OCI-LY7 (cell line): ENCODE measurements at regions not wholly inside any gene's neighbourhood (a gene's known extent, or its start where the extent isn't known, plus 50 kb on each side); places are given as distances from the start of the nearest gene placed in this dataset.
"Not testable (repeated sequence)": the region's sequence is repeated elsewhere in the genome, so short reads cannot be mapped to it uniquely, and the experiment has no call there.

ENCODE experiments used
- CTCF ChIP-seq: fragments of 200-600 bp; sonication (generic); conservative IDR thresholded peaks from 2 replicates; pipeline ENCODE4 v1.5.1; 2014; ENCODE audit warnings: mild to moderate bottlenecking, antibody characterized with exemption, low read length, moderate library complexity, mixed read lengths
- EZH2phosphoT487 ChIP-seq: fragments of 200-600 bp; sonication (generic); IDR thresholded peaks from 2 replicates; pipeline ENCODE4 v1.6.1; 2018; ENCODE audit warnings: low read depth, borderline replicate concordance, mild to moderate bottlenecking, mixed run types, antibody characterized with exemption, low read length, moderate library complexity, mixed read lengths

GRCh38 chr9:31229976-31230375, 1154.5 kb upstream of the ACO1 start:
- not testable (repeated sequence) for TF ChIP-seq CTCF, EZH2phosphoT487
